Left forelimb (tissue), 1 donor: ENCODE measurements at regions not wholly inside any gene's neighbourhood (a gene's known extent, or its start where the extent isn't known, plus 50 kb on each side); places are given as distances from the start of the nearest gene placed in this dataset.

ENCODE experiments used
- DNase-seq: peaks from one replicate; pipeline ENCODE4 v3.0.0-alpha.2; 2018; ENCODE audit warnings: low spot score

GRCh38 chr15:31245135-31245689, 81.4 kb upstream of the KLF13 start:
- no peak for DNase-seq

GRCh38 chr15:31245756-31246155, 80.9 kb upstream of the KLF13 start:
- no peak for DNase-seq

- no peak for DNase-seq
Observed at GRCh38 chr15:31247404-31247803, 79.2 kb upstream of the KLF13 start.

- DNase-seq: no peak
Observed at GRCh38 chr15:31248263-31248662, 78.4 kb upstream of the KLF13 start.

GRCh38 chr15:31248951-31249350, 77.7 kb upstream of the KLF13 start:
- no peak for DNase-seq

GRCh38 chr15:31250033-31250432, 76.6 kb upstream of the KLF13 start:
- no peak for DNase-seq

- no peak for DNase-seq
Observed at GRCh38 chr15:31251165-31251564, 75.5 kb upstream of the KLF13 start.

GRCh38 chr15:31252171-31252785, 74.4 kb upstream of the KLF13 start:
- DNase-seq: no peak

- no peak for DNase-seq
Observed at GRCh38 chr15:31254431-31255175, 72.0 kb upstream of the KLF13 start.

GRCh38 chr15:31255176-31255510, 71.5 kb upstream of the KLF13 start:
- DNase-seq: no peak

GRCh38 chr15:31255732-31256377, 70.8 kb upstream of the KLF13 start:
- DNase-seq: no peak

- no peak for DNase-seq
Observed at GRCh38 chr15:31256378-31257265, 70.0 kb upstream of the KLF13 start.

- DNase-seq: no peak
Observed at GRCh38 chr15:31257286-31257685, 69.3 kb upstream of the KLF13 start.

GRCh38 chr15:31258260-31258659, 68.4 kb upstream of the KLF13 start:
- no peak for DNase-seq

GRCh38 chr15:31259562-31260252, 66.9 kb upstream of the KLF13 start:
- no peak for DNase-seq

GRCh38 chr15:31260646-31261265, 65.9 kb upstream of the KLF13 start:
- DNase-seq: no peak

GRCh38 chr15:31261266-31262142, 65.1 kb upstream of the KLF13 start:
- peak; percentile 63 for DNase-seq

- DNase-seq: peak; percentile 22
Observed at GRCh38 chr15:31262143-31262530, 64.5 kb upstream of the KLF13 start.

GRCh38 chr15:31262901-31263671, 63.5 kb upstream of the KLF13 start:
- DNase-seq: peak; percentile 62
